IMR-90 (cell line): ENCODE measurements at regions not wholly inside any gene's neighbourhood (a gene's known extent, or its start where the extent isn't known, plus 50 kb on each side); places are given as distances from the start of the nearest gene placed in this dataset.
"Not testable (repeated sequence)": the region's sequence is repeated elsewhere in the genome, so short reads cannot be mapped to it uniquely, and the experiment has no call there.

Experiments
- ATAC-seq: fragments of 200-7000 bp; cut with Tn5 transposase; 2 replicates; pipeline ENCODE4 v1.9.1; 2020; ENCODE audit warnings: low read depth, mild to moderate bottlenecking, moderate library complexity
- BruUV-seq: library from RNA; stranded (reverse); fragments of 400-500 nt; replicated peaks from 2 replicates; lab custom pipeline; 2021; lab: Mats Ljungman, UMichigan
- CTCF ChIA-PET: fragments of 300-600 bp; formaldehyde crosslinking; extraction: SDS; loops from one replicate; lab custom pipeline; 2021; ENCODE audit warnings: antibody characterized with exemption; lab: Yijun Ruan, JAX
- POLR2A ChIA-PET: fragments of 300-600 bp; sonication (Branson Sonifier 250); formaldehyde crosslinking; loops from one replicate; lab custom pipeline; 2022; ENCODE audit warnings: antibody characterized with exemption; ENCODE audit not compliant: unreplicated experiment; lab: Charles Lee
- DNase-seq: peaks from one replicate; pipeline ENCODE4 v3.0.0; 2013
- H2AFZ ChIP-seq: replicated peaks from 2 replicates; pipeline ENCODE3; 2013; ENCODE audit warnings: low read length, mild to moderate bottlenecking; ENCODE audit not compliant: poor library complexity
- H2AK5ac ChIP-seq: 2 replicates; pipeline ENCODE4 v1.6.1; 2013; ENCODE audit warnings: low read depth, low read length, inconsistent platforms
- H2AK9ac ChIP-seq: replicated peaks from 2 replicates; pipeline ENCODE3; 2013; ENCODE audit warnings: mild to moderate bottlenecking, low read depth, low read length, moderate library complexity; ENCODE audit not compliant: poor library complexity
- H2BK120ac ChIP-seq: 2 replicates; pipeline ENCODE4 v1.6.1; 2013; ENCODE audit warnings: low read depth, low read length, inconsistent platforms
- H2BK15ac ChIP-seq: 3 replicates; pipeline ENCODE4 v1.6.1; 2013; ENCODE audit warnings: low read depth, low read length, inconsistent platforms
- H2BK20ac ChIP-seq: 2 replicates; pipeline ENCODE4 v1.6.1; 2013; ENCODE audit warnings: low read depth, mild to moderate bottlenecking, inconsistent platforms, low read length, moderate library complexity
- H2BK5ac ChIP-seq: 2 replicates; pipeline ENCODE4 v1.6.1; 2013; ENCODE audit warnings: mild to moderate bottlenecking, low read depth, low read length, inconsistent platforms; ENCODE audit not compliant: poor library complexity, severe bottlenecking
- H3K14ac ChIP-seq: replicated peaks from 2 replicates; pipeline ENCODE4 v1.6.1; 2013; ENCODE audit warnings: low read depth, low read length, inconsistent platforms
- H3K18ac ChIP-seq: 2 replicates; pipeline ENCODE4 v1.6.1; 2013; ENCODE audit warnings: low read depth, low read length, control low read depth
- H3K23ac ChIP-seq: 2 replicates; pipeline ENCODE4 v1.6.1; 2013; ENCODE audit warnings: low read depth, low read length, inconsistent platforms
- H3K27ac ChIP-seq: 2 replicates; pipeline ENCODE4 v1.5.1; 2013; ENCODE audit warnings: mild to moderate bottlenecking, control low read depth, low read length; ENCODE audit not compliant: insufficient read depth
- H3K27me3 ChIP-seq: 2 replicates; pipeline ENCODE4 v1.6.1; 2013; ENCODE audit warnings: low read length; ENCODE audit not compliant: control insufficient read depth, insufficient read depth
- H3K36me3 ChIP-seq: 2 replicates; pipeline ENCODE4 v1.6.1; 2013; ENCODE audit warnings: low read length, mixed read lengths; ENCODE audit not compliant: control insufficient read depth, insufficient read depth
- H3K4ac ChIP-seq: 2 replicates; pipeline ENCODE4 v1.6.1; 2013; ENCODE audit warnings: low read depth, low read length, inconsistent platforms
- H3K4me1 ChIP-seq: 2 replicates; pipeline ENCODE4 v1.6.1; 2013; ENCODE audit warnings: low read length, mixed read lengths; ENCODE audit not compliant: control insufficient read depth, insufficient read depth
- H3K4me2 ChIP-seq: 2 replicates; pipeline ENCODE4 v1.6.1; 2013; ENCODE audit warnings: low read depth, mild to moderate bottlenecking, control low read depth, low read length, moderate library complexity
- H3K4me3 ChIP-seq: 2 replicates; pipeline ENCODE4 v1.5.1; 2013; ENCODE audit warnings: low read depth, mild to moderate bottlenecking, control low read depth, low read length, moderate library complexity; ENCODE audit not compliant: insufficient read depth
- H3K56ac ChIP-seq: 2 replicates; pipeline ENCODE4 v1.6.1; 2013; ENCODE audit warnings: low read length, inconsistent platforms; ENCODE audit not compliant: insufficient read depth; ENCODE audit errors: extremely low read depth
- H3K79me1 ChIP-seq, 2 experiments: 2 replicates each; pipeline ENCODE4 v1.6.1; 2013; ENCODE audit warnings: low read length in 2 of 2, inconsistent platforms in 1 of 2, low read depth in 1 of 2
- H3K9ac ChIP-seq: 2 replicates; pipeline ENCODE4 v1.6.1; 2013; ENCODE audit warnings: low read depth, low read length, control low read depth
- H3K9me1 ChIP-seq: 2 replicates; pipeline ENCODE4 v1.6.1; 2013; ENCODE audit warnings: low read length, inconsistent platforms; ENCODE audit not compliant: insufficient read depth
- H3K9me3 ChIP-seq: 2 replicates; pipeline ENCODE4 v1.6.1; 2013; ENCODE audit warnings: low read length; ENCODE audit not compliant: control insufficient read depth, insufficient read depth
- H4K20me1 ChIP-seq: 2 replicates; pipeline ENCODE4 v1.6.1; 2013; ENCODE audit warnings: low read length, inconsistent platforms; ENCODE audit not compliant: insufficient read depth
- H4K5ac ChIP-seq: 2 replicates; pipeline ENCODE4 v1.6.1; 2013; ENCODE audit warnings: mild to moderate bottlenecking, low read depth, low read length, control low read depth
- H4K8ac ChIP-seq, 2 experiments: 2 replicates each; pipeline ENCODE4 v1.6.1; 2013; ENCODE audit warnings: low read depth in 2 of 2, low read length in 2 of 2, control low read depth in 1 of 2, inconsistent platforms in 1 of 2
- H4K91ac ChIP-seq: 2 replicates; pipeline ENCODE4 v1.6.1; 2013; ENCODE audit warnings: low read depth, low read length, inconsistent platforms; ENCODE audit not compliant: insufficient read depth
- dilution Hi-C: fragments of 300-500 bp; cut with HindIII; formaldehyde crosslinking; loops from one replicate; pipeline ENCODE4 v1.14.3; 2018; ENCODE audit warnings: low sequenced_read_pairs; ENCODE audit not compliant: unreplicated experiment
- in situ Hi-C: fragments of 300-500 bp; cut with MboI; formaldehyde crosslinking; loops from 3 replicates; pipeline ENCODE4 v1.14.3; 2019; ENCODE audit warnings: low sequenced_read_pairs, inconsistent platforms, mixed read lengths
- intact Hi-C: fragments of 100-400 bp; cut with micrococcal nuclease; formaldehyde crosslinking; loops from 2 replicates; pipeline ENCODE4 v1.10.0; 2022

DNA sequence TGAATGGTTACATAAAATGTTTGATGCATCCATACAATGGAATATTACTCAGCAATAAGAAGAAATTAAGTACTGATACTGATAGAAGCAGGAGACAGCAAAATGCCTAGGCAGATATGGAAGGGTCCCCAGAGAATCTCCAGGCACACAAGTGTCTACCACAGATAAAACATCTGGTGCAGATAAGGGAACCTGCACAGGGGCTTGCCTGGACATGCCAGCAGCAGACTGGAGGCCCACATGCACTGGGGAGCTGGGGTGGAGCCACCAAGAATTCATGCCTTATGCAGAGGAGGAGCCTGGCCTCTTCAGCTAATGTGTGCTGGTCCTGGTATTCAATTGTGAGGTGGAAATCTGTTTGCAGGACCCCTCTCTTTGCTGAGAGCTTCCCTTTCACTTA is 129.2 kb upstream of the CTSV start:
- H2AK9ac ChIP-seq, H4K8ac ChIP-seq, H4K20me1 ChIP-seq, POLR2A ChIA-PET, in situ Hi-C loops, H3K14ac ChIP-seq, dilution Hi-C loops, H3K79me1 ChIP-seq, H2BK15ac ChIP-seq, H3K4me1 ChIP-seq, H3K9me3 ChIP-seq, H3K4me2 ChIP-seq, H3K4me3 ChIP-seq, H3K4ac ChIP-seq, ATAC-seq, H2AK5ac ChIP-seq, CTCF ChIA-PET, H3K9ac ChIP-seq, DNase-seq, H2BK5ac ChIP-seq, intact Hi-C loops, H2AFZ ChIP-seq, H4K91ac ChIP-seq, H3K56ac ChIP-seq, H3K23ac ChIP-seq, H4K5ac ChIP-seq, H3K9me1 ChIP-seq, BruUV-seq, H3K36me3 ChIP-seq, H3K27ac ChIP-seq, H3K27me3 ChIP-seq, H2BK20ac ChIP-seq, H2BK120ac ChIP-seq, H3K18ac ChIP-seq: not testable (repeated sequence)

DNA sequence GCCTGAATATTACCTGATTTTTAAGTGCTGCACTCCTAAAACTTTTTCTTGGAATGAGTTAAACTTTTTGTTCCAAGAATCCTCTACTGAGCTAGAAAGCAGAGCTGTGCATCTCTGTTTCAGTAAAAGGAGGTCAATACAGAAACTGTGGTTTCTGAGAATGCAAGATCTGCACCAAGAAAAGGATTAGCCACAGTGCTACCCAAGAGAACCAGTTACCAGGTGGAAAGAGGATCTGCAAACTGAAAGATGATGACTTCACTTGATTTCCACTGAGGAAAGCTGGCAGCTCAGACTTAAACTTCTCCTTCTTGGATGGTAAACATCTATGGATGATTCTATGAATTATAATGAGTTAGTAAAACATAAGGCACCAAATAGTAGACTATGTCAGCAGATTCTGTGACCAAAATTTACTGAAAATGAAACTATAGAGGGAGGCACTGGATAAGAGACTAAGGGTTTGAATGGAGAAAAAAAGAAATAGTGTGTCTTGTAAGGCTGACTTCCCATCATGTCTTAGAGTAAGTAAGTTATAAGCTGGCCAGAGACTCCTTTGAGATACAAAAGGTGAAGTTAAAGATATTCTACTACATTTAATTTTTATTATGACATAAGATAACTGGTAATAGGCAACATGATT is 127.7 kb upstream of the CTSV start:
- H2BK15ac ChIP-seq, H2AK9ac ChIP-seq, H3K56ac ChIP-seq, H2AK5ac ChIP-seq, H3K23ac ChIP-seq, POLR2A ChIA-PET, H4K91ac ChIP-seq, ATAC-seq, H3K4me1 ChIP-seq, H3K4ac ChIP-seq, H3K27ac ChIP-seq, H2BK20ac ChIP-seq, H3K9me3 ChIP-seq, H4K5ac ChIP-seq, dilution Hi-C loops, intact Hi-C loops, H3K27me3 ChIP-seq, DNase-seq, H3K79me1 ChIP-seq, H4K8ac ChIP-seq, BruUV-seq, CTCF ChIA-PET, in situ Hi-C loops, H2BK120ac ChIP-seq, H2BK5ac ChIP-seq, H4K20me1 ChIP-seq, H3K14ac ChIP-seq, H3K9ac ChIP-seq, H3K4me3 ChIP-seq, H2AFZ ChIP-seq, H3K4me2 ChIP-seq, H3K36me3 ChIP-seq, H3K9me1 ChIP-seq, H3K18ac ChIP-seq: not testable (repeated sequence)
